Liver (tissue), 8 donors: ENCODE measurements at regions not wholly inside any gene's neighbourhood (a gene's known extent, or its start where the extent isn't known, plus 50 kb on each side); places are given as distances from the start of the nearest gene placed in this dataset.

Source experiments
- DNase-seq: peaks from one replicate; pipeline ENCODE4 v3.0.0-alpha.2; 2017; ENCODE audit warnings: low spot score
- H3K27ac ChIP-seq, 2 donors: one replicate each; pipeline ENCODE4 v1.7.0; 2013; ENCODE audit warnings: inconsistent platforms in 2 of 2, low read length in 2 of 2, control low read depth in 1 of 2, low read depth in 1 of 2, mild to moderate bottlenecking in 1 of 2
- H3K27me3 ChIP-seq, 4 donors: one replicate each; pipeline versions ENCODE4 v1.6.1 to v1.7.0; 2013; ENCODE audit warnings: low read length in 3 of 4, inconsistent platforms in 1 of 4, mild to moderate bottlenecking in 1 of 4, moderate library complexity in 1 of 4; ENCODE audit not compliant: control insufficient read depth in 4 of 4, insufficient read depth in 4 of 4
- H3K36me3 ChIP-seq, 4 donors: one replicate each; pipeline versions ENCODE4 v1.6.1 to v1.7.0; 2013; ENCODE audit warnings: low read length in 3 of 4, mild to moderate bottlenecking in 3 of 4, low read depth in 1 of 4, moderate library complexity in 1 of 4; ENCODE audit not compliant: control insufficient read depth in 4 of 4, insufficient read depth in 3 of 4
- H3K4me1 ChIP-seq, 4 donors: one replicate each; pipeline versions ENCODE4 v1.6.1 to v1.7.0; 2013; ENCODE audit warnings: low read length in 3 of 4, mild to moderate bottlenecking in 3 of 4, moderate library complexity in 1 of 4; ENCODE audit not compliant: control insufficient read depth in 4 of 4, insufficient read depth in 4 of 4
- H3K4me3 ChIP-seq, 3 donors: one replicate each; pipeline versions ENCODE4 v1.6.1 to v1.7.0; 2013; ENCODE audit warnings: low read length in 3 of 3, control low read depth in 1 of 3, low read depth in 1 of 3, mild to moderate bottlenecking in 1 of 3
- H3K9ac ChIP-seq, 2 donors: one replicate each; pipeline ENCODE4 v1.7.0; 2013; ENCODE audit warnings: low read length in 2 of 2, mild to moderate bottlenecking in 2 of 2, moderate library complexity in 2 of 2, control low read depth in 1 of 2, low read depth in 1 of 2
- H3K9me3 ChIP-seq, 4 donors: one replicate each; pipeline versions ENCODE4 v1.6.1 to v1.7.0; 2013; ENCODE audit warnings: low read length in 3 of 4; ENCODE audit not compliant: control insufficient read depth in 4 of 4
- ATF3 ChIP-seq: IDR thresholded peaks from 2 replicates; pipeline ENCODE4 v1.6.1; 2016; ENCODE audit warnings: antibody characterized with exemption
- CTCF ChIP-seq: fragments of 150-350 bp; IDR thresholded peaks from 2 replicates; pipeline ENCODE4 v1.5.1; 2017; ENCODE audit warnings: improper control_type of control experiment, low read depth, low read length; ENCODE audit not compliant: missing input control
- EGR1 ChIP-seq, 2 donors: IDR thresholded peaks; 2 replicates each; pipeline ENCODE4 v1.6.1; 2016 to 2018; ENCODE audit warnings: antibody characterized with exemption in 2 of 2, low read depth in 2 of 2
- FOXA1 ChIP-seq: IDR thresholded peaks from 2 replicates; pipeline ENCODE4 v1.6.1; 2016; ENCODE audit warnings: antibody characterized with exemption
- FOXA2 ChIP-seq: IDR thresholded peaks from 2 replicates; pipeline ENCODE4 v1.6.1; 2016; ENCODE audit warnings: antibody characterized with exemption
- GABPA ChIP-seq, 2 donors: IDR thresholded peaks in 1 of 2; conservative IDR thresholded peaks in 1 of 2; 2 replicates each; pipeline ENCODE4 v1.6.1; 2016; ENCODE audit warnings: antibody characterized with exemption in 2 of 2, mild to moderate bottlenecking in 1 of 2, moderate library complexity in 1 of 2
- HNF4A ChIP-seq, 2 donors: conservative IDR thresholded peaks; 2 replicates each; pipeline ENCODE4 v1.6.1; 2016; ENCODE audit warnings: antibody characterized with exemption in 2 of 2, mild to moderate bottlenecking in 2 of 2
- HNF4G ChIP-seq: IDR thresholded peaks from 2 replicates; pipeline ENCODE4 v1.6.1; 2016; ENCODE audit warnings: antibody characterized with exemption
- JUND ChIP-seq, 2 donors: IDR thresholded peaks; 2 replicates each; pipeline ENCODE4 v1.6.1; 2016; ENCODE audit warnings: antibody characterized with exemption in 2 of 2
- MAX ChIP-seq: IDR thresholded peaks from 2 replicates; pipeline ENCODE4 v1.6.1; 2016; ENCODE audit warnings: antibody characterized with exemption
- NR2F2 ChIP-seq: IDR thresholded peaks from 2 replicates; pipeline ENCODE4 v1.6.1; 2016; ENCODE audit warnings: antibody characterized with exemption
- RAD21 ChIP-seq, 2 donors: IDR thresholded peaks; 2 replicates each; pipeline ENCODE4 v1.6.1; 2016; ENCODE audit warnings: antibody characterized with exemption in 2 of 2, mild to moderate bottlenecking in 2 of 2
- RXRA ChIP-seq, 2 donors: IDR thresholded peaks; 2 replicates each; pipeline ENCODE4 v1.6.1; 2017 to 2018; ENCODE audit warnings: antibody characterized with exemption in 2 of 2, mild to moderate bottlenecking in 1 of 2
- TAF1 ChIP-seq: conservative IDR thresholded peaks from 2 replicates; pipeline ENCODE4 v1.6.1; 2016; ENCODE audit warnings: antibody characterized with exemption, mild to moderate bottlenecking
- YY1 ChIP-seq: IDR thresholded peaks from 2 replicates; pipeline ENCODE4 v1.6.1; 2016; ENCODE audit warnings: antibody characterized with exemption, mild to moderate bottlenecking
- ZBTB33 ChIP-seq: IDR thresholded peaks from 2 replicates; pipeline ENCODE4 v1.6.1; 2016; ENCODE audit warnings: antibody characterized with exemption
- WGBS: extraction: QIAGEN DNeasy Blood & Tissue Kit; methylation state at CpG from one replicate; pipeline ENCODE4 v1.1.7; 2013; 5-methylcytosine and 5-hydroxymethylcytosine counted together
- donor health status: healthy.
- donor health status: healthy.
- donor health status: healthy.
- donor health status: healthy.
- donor health status: healthy.

GRCh38 chr2:185567940-185568339 lies 170.7 kb upstream of the FSIP2 start:
- no peak overlapping the region for H3K9ac ChIP-seq
- no peaks in the 10 kb centered on the region for H3K27me3 ChIP-seq
- peaks cover 0 to 5% (median 0%) of the 10 kb centered on the region in 4 donors for H3K9me3 ChIP-seq
- H3K4me3 ChIP-seq: no peak overlapping the region
- TF ChIP-seq NR2F2 (no peak), RXRA (IDR thresholded peaks at IDR 0.05) (no peak), FOXA1 (no peak), JUND (IDR thresholded peaks at IDR 0.05) (no peak), MAX (no peak), TAF1 (no peak), YY1 (no peak), RAD21 (IDR thresholded peaks at IDR 0.05) (no peak), GABPA (IDR thresholded peaks at IDR 0.05 in 1 of 2, conservative IDR thresholded peaks at IDR 0.05 in 1 of 2) (no peak), FOXA2 (no peak)
- H3K27ac ChIP-seq: no peak overlapping the region
- WGBS: 81% methylated on average over 8 of the region's 8 CpGs
- DNase-seq: no peak
- H3K36me3 ChIP-seq: no peaks in the 10 kb centered on the region
- no peaks in the 10 kb centered on the region for H3K4me1 ChIP-seq

GRCh38 chr2:185578322-185578721 lies 160.3 kb upstream of the FSIP2 start:
- no peak overlapping the region for H3K4me3 ChIP-seq
- TF ChIP-seq HNF4A (conservative IDR thresholded peaks at IDR 0.05) (no peak), ZBTB33 (no peak), EGR1 (IDR thresholded peaks at IDR 0.05; ENCODE audit: low read depth in 2 of 2) (no peak), JUND (IDR thresholded peaks at IDR 0.05) (no peak), ATF3 (no peak), CTCF (no peak), YY1 (no peak), FOXA2 (no peak), HNF4G (no peak), RXRA (IDR thresholded peaks at IDR 0.05) (no peak), RAD21 (IDR thresholded peaks at IDR 0.05) (no peak), MAX (no peak)
- H3K4me1 ChIP-seq: no peaks in the 10 kb centered on the region
- H3K9me3 ChIP-seq: no peaks in the 10 kb centered on the region
- H3K27ac ChIP-seq: no peak overlapping the region
- H3K36me3 ChIP-seq: no peaks in the 10 kb centered on the region
- no peak overlapping the region for H3K9ac ChIP-seq
- H3K27me3 ChIP-seq: no peaks in the 10 kb centered on the region
- 37% methylated on average over 3 of the region's 3 CpGs for whole genome bisulfite sequencing
- DNase-seq: no peak
